Limb (tissue), 2 donors: ENCODE measurements at regions not wholly inside any gene's neighbourhood (a gene's known extent, or its start where the extent isn't known, plus 50 kb on each side); places are given as distances from the start of the nearest gene placed in this dataset.

ENCODE experiments used
- DNase-seq, 2 donors: peaks; one replicate each; pipeline ENCODE4 v3.0.0-alpha.2; 2016; ENCODE audit errors: extremely low spot score in 2 of 2

- no peak for DNase-seq
Observed at GRCh38 chr9:73745598-73745997, 593.9 kb downstream of the ANXA1 start.

GRCh38 chr9:73753171-73753570, 601.5 kb downstream of the ANXA1 start:
- no peak for DNase-seq

GRCh38 chr9:73761905-73762304, 610.2 kb downstream of the ANXA1 start:
- no peak for DNase-seq

- DNase-seq, result no peak
Observed at GRCh38 chr9:73773896-73774295, 622.2 kb downstream of the ANXA1 start.

GRCh38 chr9:73775757-73776156, 624.1 kb downstream of the ANXA1 start:
- no peak for DNase-seq

GRCh38 chr9:73780916-73781315, 629.3 kb downstream of the ANXA1 start:
- no peak for DNase-seq

GRCh38 chr9:73782166-73782565, 630.5 kb downstream of the ANXA1 start:
- DNase-seq, result no peak

- no peak for DNase-seq
Observed at GRCh38 chr9:73799446-73799845, 647.8 kb downstream of the ANXA1 start.

- DNase-seq, result no peak
Observed at GRCh38 chr9:73805111-73805510, 653.4 kb downstream of the ANXA1 start.

GRCh38 chr9:73805853-73806458, 654.3 kb downstream of the ANXA1 start:
- no peak for DNase-seq

GRCh38 chr9:73806876-73807275, 655.2 kb downstream of the ANXA1 start:
- no peak for DNase-seq

- DNase-seq, result no peak
Observed at GRCh38 chr9:73807952-73808351, 656.3 kb downstream of the ANXA1 start.

- DNase-seq, result no peak
Observed at GRCh38 chr9:73810585-73811215, 659.0 kb downstream of the ANXA1 start.

- DNase-seq, result no peak
Observed at GRCh38 chr9:73813546-73813945, 661.9 kb downstream of the ANXA1 start.

GRCh38 chr9:73816905-73817304, 665.2 kb downstream of the ANXA1 start:
- no peak for DNase-seq

- DNase-seq, result no peak
Observed at GRCh38 chr9:73824671-73825070, 672.5 kb upstream of the RORB start.

GRCh38 chr9:73838871-73839270, 658.3 kb upstream of the RORB start:
- DNase-seq, result no peak

GRCh38 chr9:73839471-73839870, 657.7 kb upstream of the RORB start:
- DNase-seq, result no peak

GRCh38 chr9:73841018-73841417, 656.1 kb upstream of the RORB start:
- no peak for DNase-seq

GRCh38 chr9:73844135-73844534, 653.0 kb upstream of the RORB start:
- no peak for DNase-seq

GRCh38 chr9:73845539-73845938, 651.6 kb upstream of the RORB start:
- no peak for DNase-seq

GRCh38 chr9:73845954-73846690, 651.0 kb upstream of the RORB start:
- no peak for DNase-seq

- DNase-seq, result no peak
Observed at GRCh38 chr9:73847536-73847935, 649.6 kb upstream of the RORB start.
